Neural crest cell (in vitro differentiated cells): ENCODE measurements at regions not wholly inside any gene's neighbourhood (a gene's known extent, or its start where the extent isn't known, plus 50 kb on each side); places are given as distances from the start of the nearest gene placed in this dataset.

Experiments used
- DNase-seq: peaks from one replicate; pipeline ENCODE4 v3.0.0; 2021; ENCODE audit warnings: low read depth, mixed read lengths, low spot score
- H3K27ac Mint-ChIP-seq: one replicate; pipeline ENCODE4 v1.8.0; 2021; ENCODE audit warnings: mild to moderate bottlenecking, mixed read lengths; ENCODE audit not compliant: unreplicated experiment
- H3K27me3 Mint-ChIP-seq: 2 replicates; pipeline ENCODE4 v1.8.0; 2021; ENCODE audit warnings: low read depth, mild to moderate bottlenecking, mixed read lengths
- H3K36me3 Mint-ChIP-seq: 2 replicates; pipeline ENCODE4 v1.8.0; 2021; ENCODE audit warnings: low read depth, mild to moderate bottlenecking, mixed read lengths
- H3K4me1 Mint-ChIP-seq: 2 replicates; pipeline ENCODE4 v1.8.0; 2021; ENCODE audit warnings: mixed read lengths
- H3K4me3 Mint-ChIP-seq: one replicate; pipeline ENCODE4 v1.8.0; 2021; ENCODE audit warnings: mild to moderate bottlenecking, mixed read lengths
- H3K9me3 Mint-ChIP-seq: 2 replicates; pipeline ENCODE4 v1.8.0; 2021; ENCODE audit warnings: mixed read lengths
- TF ChIP-seq, protein P1 (sequence below): fragments of 200-600 bp; sonication (generic); conservative IDR thresholded peaks from 2 replicates; pipeline ENCODE4 v1.5.0; 2021; ENCODE audit warnings: antibody characterized with exemption, mild to moderate bottlenecking

DNA sequence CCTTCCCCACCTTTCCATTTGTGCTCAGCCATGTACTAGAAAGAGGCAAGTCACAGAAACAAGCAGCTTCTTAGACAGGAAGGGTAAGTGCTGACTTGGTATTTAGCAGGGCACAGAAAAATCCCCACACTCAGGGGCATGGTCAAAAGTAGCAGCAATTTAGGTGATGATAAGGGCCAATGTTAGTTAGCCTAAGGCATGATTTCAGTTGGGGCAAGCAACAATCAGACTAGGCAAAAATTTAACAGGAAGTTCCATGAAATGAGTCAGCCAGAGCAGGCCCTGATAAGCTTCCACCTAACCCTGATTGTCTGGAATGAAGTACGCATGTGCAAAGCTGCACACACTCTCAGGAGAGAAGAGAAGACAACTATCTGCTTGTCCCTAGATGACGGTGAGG is 423.4 kb upstream of the UBE2E2 start:
- DNase-seq: no peak
- Mint-ChIP-seq H3K36me3 (peaks cover 5% of the 10 kb centered on the region), H3K27ac (no peak overlapping the region), H3K4me3 (no peak overlapping the region), H3K4me1 (no peaks in the 10 kb centered on the region), H3K9me3 (peaks cover 9% of the 10 kb centered on the region), H3K27me3 (no peaks in the 10 kb centered on the region)
- TF ChIP-seq, protein P1, sequence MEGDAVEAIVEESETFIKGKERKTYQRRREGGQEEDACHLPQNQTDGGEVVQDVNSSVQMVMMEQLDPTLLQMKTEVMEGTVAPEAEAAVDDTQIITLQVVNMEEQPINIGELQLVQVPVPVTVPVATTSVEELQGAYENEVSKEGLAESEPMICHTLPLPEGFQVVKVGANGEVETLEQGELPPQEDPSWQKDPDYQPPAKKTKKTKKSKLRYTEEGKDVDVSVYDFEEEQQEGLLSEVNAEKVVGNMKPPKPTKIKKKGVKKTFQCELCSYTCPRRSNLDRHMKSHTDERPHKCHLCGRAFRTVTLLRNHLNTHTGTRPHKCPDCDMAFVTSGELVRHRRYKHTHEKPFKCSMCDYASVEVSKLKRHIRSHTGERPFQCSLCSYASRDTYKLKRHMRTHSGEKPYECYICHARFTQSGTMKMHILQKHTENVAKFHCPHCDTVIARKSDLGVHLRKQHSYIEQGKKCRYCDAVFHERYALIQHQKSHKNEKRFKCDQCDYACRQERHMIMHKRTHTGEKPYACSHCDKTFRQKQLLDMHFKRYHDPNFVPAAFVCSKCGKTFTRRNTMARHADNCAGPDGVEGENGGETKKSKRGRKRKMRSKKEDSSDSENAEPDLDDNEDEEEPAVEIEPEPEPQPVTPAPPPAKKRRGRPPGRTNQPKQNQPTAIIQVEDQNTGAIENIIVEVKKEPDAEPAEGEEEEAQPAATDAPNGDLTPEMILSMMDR: no peak

GRCh38 chr3:22792533-22792932 is 410.6 kb upstream of the UBE2E2 start:
- Mint-ChIP-seq H3K27ac (no peak overlapping the region), H3K9me3 (no peaks in the 10 kb centered on the region), H3K27me3 (no peaks in the 10 kb centered on the region), H3K36me3 (no peaks in the 10 kb centered on the region), H3K4me1 (no peaks in the 10 kb centered on the region), H3K4me3 (no peak overlapping the region)
- DNase-seq: no peak
- TF ChIP-seq, protein P1: no peak

- TF ChIP-seq, protein P1: no peak
- DNase-seq: no peak
- no peaks in the 10 kb centered on the region for H3K4me1 Mint-ChIP-seq
- no peaks in the 10 kb centered on the region for H3K36me3 Mint-ChIP-seq
- H3K27ac Mint-ChIP-seq: no peak overlapping the region
- H3K27me3 Mint-ChIP-seq: no peaks in the 10 kb centered on the region
- no peak overlapping the region for H3K4me3 Mint-ChIP-seq
- H3K9me3 Mint-ChIP-seq: no peaks in the 10 kb centered on the region
Observed at GRCh38 chr3:22795917-22796316, 407.2 kb upstream of the UBE2E2 start.

GRCh38 chr3:22798461-22798860 is 404.7 kb upstream of the UBE2E2 start:
- TF ChIP-seq, protein P1: no peak
- Mint-ChIP-seq H3K27me3 (no peaks in the 10 kb centered on the region), H3K4me3 (no peak overlapping the region), H3K4me1 (no peaks in the 10 kb centered on the region), H3K9me3 (no peaks in the 10 kb centered on the region), H3K27ac (no peak overlapping the region), H3K36me3 (no peaks in the 10 kb centered on the region)
- no peak for DNase-seq

GRCh38 chr3:22819209-22819608 is 383.9 kb upstream of the UBE2E2 start:
- H3K4me1 Mint-ChIP-seq: no peaks in the 10 kb centered on the region
- H3K27ac Mint-ChIP-seq: no peak overlapping the region
- H3K9me3 Mint-ChIP-seq: peaks cover 5% of the 10 kb centered on the region
- TF ChIP-seq, protein P1: no peak
- H3K36me3 Mint-ChIP-seq: no peaks in the 10 kb centered on the region
- no peak overlapping the region for H3K4me3 Mint-ChIP-seq
- H3K27me3 Mint-ChIP-seq: no peaks in the 10 kb centered on the region
- DNase-seq: no peak

- DNase-seq: no peak
- H3K27me3 Mint-ChIP-seq: peaks cover 7% of the 10 kb centered on the region
- H3K4me3 Mint-ChIP-seq: no peak overlapping the region
- no peaks in the 10 kb centered on the region for H3K9me3 Mint-ChIP-seq
- no peaks in the 10 kb centered on the region for H3K36me3 Mint-ChIP-seq
- TF ChIP-seq, protein P1: no peak
- no peaks in the 10 kb centered on the region for H3K4me1 Mint-ChIP-seq
- no peak overlapping the region for H3K27ac Mint-ChIP-seq
Observed at GRCh38 chr3:22835041-22835440, 368.1 kb upstream of the UBE2E2 start.
